CD4-positive, alpha-beta T cell (primary cell): ENCODE measurements at regions not wholly inside any gene's neighbourhood (a gene's known extent, or its start where the extent isn't known, plus 50 kb on each side); places are given as distances from the start of the nearest gene placed in this dataset.

Experiments used
- ATAC-seq: fragments of 200-7000 bp; cut with Tn5 transposase; one replicate; pipeline ENCODE4 v1.10.0; 2022; ENCODE audit warnings: mild to moderate bottlenecking; ENCODE audit not compliant: poor library complexity
- CTCF ChIA-PET: fragments of 350-600 bp; sonication (Branson Sonifier 250); formaldehyde crosslinking; loops from one replicate; lab custom pipeline; 2021; ENCODE audit warnings: antibody characterized with exemption, inconsistent platforms; lab: Charles Lee
- POLR2A ChIA-PET: fragments of 350-600 bp; sonication (Branson Sonifier 250); formaldehyde crosslinking; loops from one replicate; lab custom pipeline; 2021; ENCODE audit warnings: antibody characterized with exemption, inconsistent platforms; lab: Charles Lee
- DNase-seq, 14 experiments: peaks; one replicate each; pipeline ENCODE4 v3.0.0-alpha.2; 2013 to 2020; ENCODE audit warnings: mixed read lengths in 2 of 14
- H3K27ac ChIP-seq, 2 donors: one replicate each; pipeline versions ENCODE4 v1.5.1 to v1.7.0; 2013; ENCODE audit warnings: low read length in 2 of 2, low read depth in 1 of 2, mild to moderate bottlenecking in 1 of 2
- H3K27me3 ChIP-seq, 2 experiments: 1 replicate in 1 of 2; 2 replicates in 1 of 2; pipeline versions ENCODE4 v1.6.1 to v1.7.0; 2013; ENCODE audit warnings: low read length in 2 of 2, control low read depth in 1 of 2, mild to moderate bottlenecking in 1 of 2, moderate library complexity in 1 of 2; ENCODE audit not compliant: insufficient read depth in 2 of 2, control insufficient read depth in 1 of 2
- H3K36me3 ChIP-seq: one replicate; pipeline ENCODE4 v1.6.1; 2013; ENCODE audit warnings: low read length, control low read depth; ENCODE audit not compliant: insufficient read depth
- H3K4me1 ChIP-seq: one replicate; pipeline ENCODE4 v1.6.1; 2013; ENCODE audit warnings: low read length, control low read depth; ENCODE audit not compliant: insufficient read depth
- H3K4me3 ChIP-seq: one replicate; pipeline ENCODE4 v1.5.1; 2013; ENCODE audit warnings: mild to moderate bottlenecking, low read length, moderate library complexity
- H3K9me3 ChIP-seq, 2 experiments: 1 replicate in 1 of 2; 2 replicates in 1 of 2; pipeline versions ENCODE4 v1.6.1 to v1.7.0; 2013; ENCODE audit warnings: low read length in 2 of 2, mild to moderate bottlenecking in 2 of 2, control low read depth in 1 of 2, moderate library complexity in 1 of 2; ENCODE audit not compliant: control insufficient read depth in 1 of 2, insufficient read depth in 1 of 2
- H3K27ac Mint-ChIP-seq: one replicate; pipeline ENCODE4 v1.8.0; 2020; ENCODE audit warnings: mixed read lengths
- H3K27me3 Mint-ChIP-seq: one replicate; pipeline ENCODE4 v1.8.0; 2021; ENCODE audit warnings: mixed read lengths
- H3K36me3 Mint-ChIP-seq: one replicate; pipeline ENCODE4 v1.8.0; 2021; ENCODE audit warnings: low read depth, mixed read lengths
- H3K4me1 Mint-ChIP-seq: one replicate; pipeline ENCODE4 v1.8.0; 2021; ENCODE audit warnings: low read depth, mixed read lengths
- H3K4me3 Mint-ChIP-seq: one replicate; pipeline ENCODE4 v1.8.0; 2020; ENCODE audit warnings: mild to moderate bottlenecking, mixed read lengths
- H3K9me3 Mint-ChIP-seq: one replicate; pipeline ENCODE4 v1.8.0; 2020; ENCODE audit warnings: mixed read lengths
- intact Hi-C, 2 experiments: fragments of 100-400 bp; cut with DNase I in 1 of 2; cut with micrococcal nuclease in 1 of 2; formaldehyde crosslinking; loops; one replicate each; pipeline versions ENCODE4 v1.15.1 to v1.9.0; 2023 to 2025; cut with DNase I, micrococcal nuclease
- TF ChIP-seq, protein P1 (sequence below): fragments of 200-600 bp; IDR thresholded peaks from one replicate; pipeline ENCODE4 v1.8.0; 2022; ENCODE audit warnings: antibody characterized with exemption, mild to moderate bottlenecking

DNA sequence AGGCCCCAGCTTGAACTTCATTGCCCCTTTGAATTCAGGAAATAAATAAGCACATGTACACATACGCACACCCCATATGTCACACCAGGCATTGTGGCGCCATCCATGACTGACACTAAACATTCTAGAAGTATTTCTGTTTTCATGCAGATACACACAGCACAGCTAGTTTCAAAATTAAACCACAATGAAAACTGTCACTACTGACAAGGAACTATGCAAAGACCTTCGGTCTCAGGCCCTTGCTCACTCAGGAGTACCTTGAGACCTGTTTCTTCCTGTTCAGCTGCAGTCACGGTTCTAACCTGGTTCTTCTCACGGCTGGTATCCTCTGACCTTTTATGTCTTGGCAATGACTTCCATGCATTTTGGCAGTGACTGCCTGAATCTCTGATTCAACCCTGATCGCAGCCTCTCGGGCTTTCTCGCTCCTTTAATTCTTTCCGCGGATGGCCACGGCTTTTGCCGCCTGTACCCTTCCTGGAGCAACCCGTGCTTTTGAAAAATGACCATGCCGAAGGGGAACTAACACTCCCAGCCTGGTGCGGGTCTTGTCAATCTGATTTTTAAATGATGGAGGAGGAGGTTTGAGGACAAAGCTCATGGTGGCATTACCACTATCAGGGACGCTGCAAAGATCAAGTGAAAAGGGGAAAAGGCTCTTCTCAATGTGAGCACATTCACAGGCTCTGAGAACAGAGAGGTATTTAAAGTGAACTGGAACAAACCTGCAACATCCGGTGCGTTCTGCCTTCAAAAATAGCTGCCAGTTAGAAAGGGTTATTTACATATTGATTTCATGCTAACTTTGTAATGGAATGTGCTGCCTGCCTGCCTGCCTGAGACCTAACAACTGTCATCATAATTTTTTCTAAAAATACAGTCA, 384.6 kb downstream of the RRAGC start:
- CTCF ChIA-PET: no interaction called here
- ATAC-seq (peak; percentile 51), DNase-seq (no peak)
- peaks cover 21 to 33% of the 10 kb centered on the region in 2 experiments for H3K27me3 ChIP-seq
- Mint-ChIP-seq H3K9me3 (peaks cover 3% of the 10 kb centered on the region), H3K4me1 (peaks cover 16% of the 10 kb centered on the region), H3K27me3 (peaks cover 66% of the 10 kb centered on the region), H3K4me3 (peak overlapping the region; percentile 36), H3K36me3 (no peaks in the 10 kb centered on the region), H3K27ac (peak overlapping the region; percentile 18)
- peaks cover 12% of the 10 kb centered on the region for H3K4me1 ChIP-seq
- intact Hi-C loops: no loop called here
- H3K36me3 ChIP-seq: no peaks in the 10 kb centered on the region
- peaks cover 0 to 4% of the 10 kb centered on the region in 2 experiments for H3K9me3 ChIP-seq
- POLR2A ChIA-PET: no interaction called here
- H3K27ac ChIP-seq: no peak overlapping the region
- TF ChIP-seq, protein P1, sequence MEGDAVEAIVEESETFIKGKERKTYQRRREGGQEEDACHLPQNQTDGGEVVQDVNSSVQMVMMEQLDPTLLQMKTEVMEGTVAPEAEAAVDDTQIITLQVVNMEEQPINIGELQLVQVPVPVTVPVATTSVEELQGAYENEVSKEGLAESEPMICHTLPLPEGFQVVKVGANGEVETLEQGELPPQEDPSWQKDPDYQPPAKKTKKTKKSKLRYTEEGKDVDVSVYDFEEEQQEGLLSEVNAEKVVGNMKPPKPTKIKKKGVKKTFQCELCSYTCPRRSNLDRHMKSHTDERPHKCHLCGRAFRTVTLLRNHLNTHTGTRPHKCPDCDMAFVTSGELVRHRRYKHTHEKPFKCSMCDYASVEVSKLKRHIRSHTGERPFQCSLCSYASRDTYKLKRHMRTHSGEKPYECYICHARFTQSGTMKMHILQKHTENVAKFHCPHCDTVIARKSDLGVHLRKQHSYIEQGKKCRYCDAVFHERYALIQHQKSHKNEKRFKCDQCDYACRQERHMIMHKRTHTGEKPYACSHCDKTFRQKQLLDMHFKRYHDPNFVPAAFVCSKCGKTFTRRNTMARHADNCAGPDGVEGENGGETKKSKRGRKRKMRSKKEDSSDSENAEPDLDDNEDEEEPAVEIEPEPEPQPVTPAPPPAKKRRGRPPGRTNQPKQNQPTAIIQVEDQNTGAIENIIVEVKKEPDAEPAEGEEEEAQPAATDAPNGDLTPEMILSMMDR: no peak
- no peak overlapping the region for H3K4me3 ChIP-seq

DNA sequence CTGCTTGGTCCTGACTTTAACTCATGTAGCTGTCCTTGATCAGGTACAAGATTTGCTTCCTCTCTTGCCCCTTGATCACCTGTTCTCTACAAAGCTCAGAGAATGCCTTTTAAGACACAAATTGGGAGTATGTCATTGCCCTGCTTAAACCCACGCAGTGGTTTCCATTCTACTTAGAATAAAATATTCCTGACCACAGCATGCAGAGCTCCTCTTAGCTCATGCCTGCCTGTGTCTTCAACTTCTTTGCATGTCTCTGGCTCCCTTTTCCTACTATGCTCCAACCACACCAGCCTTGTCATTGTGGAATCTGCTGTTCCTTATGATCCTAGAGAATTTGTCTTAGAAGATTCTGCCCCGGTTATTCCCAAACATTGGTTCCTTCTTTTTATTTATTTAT, 393.1 kb downstream of the RRAGC start:
- intact Hi-C loops: no loop called here
- DNase-seq: no peak
- peaks cover 41% of the 10 kb centered on the region for H3K27me3 Mint-ChIP-seq

DNA sequence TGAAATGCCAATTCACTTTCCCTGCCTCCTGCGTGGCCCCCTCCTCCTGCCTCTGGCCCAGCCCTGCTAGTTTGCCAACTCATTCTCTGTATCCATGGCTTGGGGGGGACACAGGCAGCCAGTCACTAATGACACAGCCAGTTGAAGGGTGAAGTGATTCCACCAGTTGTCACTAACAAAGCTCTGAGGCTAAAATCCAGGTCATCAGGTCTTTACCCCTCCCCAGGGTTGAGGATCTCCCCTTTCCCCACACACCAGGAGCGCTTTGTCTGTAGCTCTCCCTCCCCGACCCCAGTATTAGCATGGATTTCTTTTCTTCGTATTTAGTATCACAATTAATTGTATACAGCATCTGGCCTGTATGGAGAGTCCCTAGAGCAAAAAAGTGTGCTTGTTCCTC, 394.1 kb downstream of the RRAGC start:
- POLR2A ChIA-PET: no interaction called here
- H3K9me3 Mint-ChIP-seq: peaks cover 2% of the 10 kb centered on the region
- no peaks in the 10 kb centered on the region for H3K36me3 Mint-ChIP-seq
- no peaks in the 10 kb centered on the region for H3K36me3 ChIP-seq
- H3K27ac Mint-ChIP-seq: no peak overlapping the region
- no peak overlapping the region for H3K4me3 Mint-ChIP-seq
- CTCF ChIA-PET: no interaction called here
- H3K4me1 Mint-ChIP-seq: no peaks in the 10 kb centered on the region
- DNase-seq: no peak
- H3K4me1 ChIP-seq: no peaks in the 10 kb centered on the region
- ATAC-seq: no peak
- peaks cover 31% of the 10 kb centered on the region for H3K27me3 Mint-ChIP-seq
- H3K9me3 ChIP-seq: no peaks in the 10 kb centered on the region
- peaks cover 0 to 3% of the 10 kb centered on the region in 2 experiments for H3K27me3 ChIP-seq
- H3K4me3 ChIP-seq: no peak overlapping the region
- TF ChIP-seq, protein P1: no peak
- no peak overlapping the region for H3K27ac ChIP-seq
- intact Hi-C loops: no loop called here

More for the DNA sequence above, 393.1 kb downstream of the RRAGC start:
- Histone ChIP-seq H3K4me1 (no peaks in the 10 kb centered on the region), H3K36me3 (no peaks in the 10 kb centered on the region), H3K27ac (no peak overlapping the region), H3K9me3 (no peaks in the 10 kb centered on the region), H3K27me3 (peaks cover 0 to 7% of the 10 kb centered on the region in 2 experiments), H3K4me3 (no peak overlapping the region)
- Mint-ChIP-seq H3K9me3 (peaks cover 4% of the 10 kb centered on the region), H3K27ac (no peak overlapping the region), H3K36me3 (no peaks in the 10 kb centered on the region), H3K4me1 (no peaks in the 10 kb centered on the region), H3K4me3 (no peak overlapping the region)
- ChIA-PET CTCF (interaction anchor here (1.1 kb wide), 1 partner anchor 9 kb away, joined by 3 read pairs; no protein-coding TSS in a partner anchor), POLR2A (no interaction called here)
- TF ChIP-seq, protein P1: no peak
- no peak for ATAC-seq
